ENCODE measurements at regions not wholly inside any gene's neighbourhood (a gene's known extent, or its start where the extent isn't known, plus 50 kb on each side); places are given as distances from the start of the nearest gene placed in this dataset.

GRCh38 chr1:21344750-21345443 is 54.6 kb upstream of the ECE1 start:
- TF ChIP-seq MAX (CRISPR knock-in tag; IDR thresholded peaks at IDR 0.05) (no peak), CTCF (IDR thresholded peaks at IDR 0.05) (no peak), CDX4 (CRISPR knock-in tag; IDR thresholded peaks at IDR 0.05; ENCODE audit: borderline replicate concordance) (no peak), ETV6 (CRISPR knock-in tag; IDR thresholded peaks at IDR 0.05) (no peak), PRRX2 (CRISPR knock-in tag; IDR thresholded peaks at IDR 0.05) (no peak)

All from WTC11 (cell line).